Stimulated activated naive CD8-positive, alpha-beta T cell treated with anti-CD3 and anti-CD28 coated beads, Interleukin-15, Interleukin-2, amounts not matched to agents 100 U/mL and 50 U/mL, for 24 hours (primary cell): ENCODE measurements at regions not wholly inside any gene's neighbourhood (a gene's known extent, or its start where the extent isn't known, plus 50 kb on each side); places are given as distances from the start of the nearest gene placed in this dataset.

Experiments used
- ATAC-seq: fragments of 150-1000 bp; cut with Tn5 transposase; one replicate; pipeline ENCODE4 v1.10.0; 2021
- DNase-seq: peaks from one replicate; pipeline ENCODE4 v3.0.0; 2021

DNA sequence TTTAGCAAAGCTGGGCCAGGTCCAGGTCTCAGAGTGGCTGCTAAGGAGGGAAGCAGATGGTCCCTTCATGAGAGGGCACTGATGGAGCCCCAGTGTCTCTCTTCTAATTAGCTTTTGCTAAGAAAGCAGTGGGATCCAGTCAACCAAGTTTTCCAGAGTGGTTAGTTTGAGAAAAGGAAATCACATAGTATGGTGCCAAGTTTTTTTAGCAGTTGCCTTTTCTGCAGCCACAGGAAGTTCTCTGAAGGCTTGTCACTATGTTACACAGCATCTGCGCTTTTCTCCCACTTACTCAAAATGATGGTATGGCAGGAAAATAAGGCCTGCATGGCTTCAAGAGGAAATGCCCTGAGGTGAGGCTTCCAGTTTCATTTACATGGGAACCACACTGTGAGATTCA lies 331.5 kb upstream of the ZNF462 start:
- DNase-seq (no peak), ATAC-seq (no peak)

DNA sequence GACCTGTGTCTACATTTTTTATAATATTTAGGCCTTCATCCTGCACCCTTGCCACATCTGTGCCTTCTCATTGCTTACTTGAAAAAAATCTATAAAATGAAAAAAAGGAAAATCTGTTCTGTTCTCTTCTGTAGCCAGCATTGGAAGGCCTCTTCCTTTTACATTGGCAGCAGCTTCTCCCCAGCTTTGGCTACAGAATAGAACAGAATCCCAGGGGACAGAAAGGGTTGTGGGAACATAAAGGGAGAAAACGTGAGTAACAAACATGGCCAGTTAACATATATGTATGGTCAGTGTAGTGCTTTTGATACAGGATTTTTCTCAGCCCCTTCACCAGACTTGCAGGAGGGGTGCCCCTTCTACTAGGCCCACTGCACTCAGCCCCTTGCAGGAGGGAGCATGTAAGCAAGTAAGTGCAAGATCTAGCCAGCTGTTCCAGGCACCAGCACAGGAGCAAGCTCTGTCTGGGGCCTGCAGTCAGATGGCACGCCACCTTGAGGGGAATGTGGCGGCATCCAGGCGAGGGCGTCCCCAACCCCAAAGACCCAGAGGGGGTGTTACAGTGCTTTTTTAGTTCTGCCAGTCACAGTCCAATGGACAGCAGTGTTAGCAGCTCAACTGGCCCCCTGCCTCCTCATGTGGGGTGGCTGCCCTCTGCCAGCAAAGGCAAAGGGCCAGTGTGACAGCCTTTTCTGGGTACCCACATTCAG lies 330.5 kb upstream of the ZNF462 start:
- ATAC-seq (no peak), DNase-seq (no peak)

DNA sequence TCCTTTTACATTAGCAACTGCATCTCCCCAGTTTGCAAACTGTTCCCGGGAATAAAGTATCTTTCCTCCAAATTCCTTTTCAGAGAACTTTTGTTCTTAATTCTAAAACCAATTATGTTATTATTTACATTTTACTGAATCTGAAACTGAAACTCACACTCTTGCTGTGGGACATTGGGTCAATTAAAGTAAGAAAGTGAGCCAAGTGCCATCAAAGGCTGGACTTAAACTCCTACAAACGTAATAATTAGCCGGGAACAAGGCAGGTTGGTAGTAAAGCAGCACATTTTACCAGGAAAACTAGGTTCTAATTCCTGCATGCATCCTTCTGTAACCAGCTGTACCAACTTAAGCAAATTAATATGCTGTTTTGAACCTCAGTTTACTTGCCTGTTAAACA lies 328.2 kb upstream of the ZNF462 start:
- ATAC-seq: no peak
- DNase-seq: no peak

DNA sequence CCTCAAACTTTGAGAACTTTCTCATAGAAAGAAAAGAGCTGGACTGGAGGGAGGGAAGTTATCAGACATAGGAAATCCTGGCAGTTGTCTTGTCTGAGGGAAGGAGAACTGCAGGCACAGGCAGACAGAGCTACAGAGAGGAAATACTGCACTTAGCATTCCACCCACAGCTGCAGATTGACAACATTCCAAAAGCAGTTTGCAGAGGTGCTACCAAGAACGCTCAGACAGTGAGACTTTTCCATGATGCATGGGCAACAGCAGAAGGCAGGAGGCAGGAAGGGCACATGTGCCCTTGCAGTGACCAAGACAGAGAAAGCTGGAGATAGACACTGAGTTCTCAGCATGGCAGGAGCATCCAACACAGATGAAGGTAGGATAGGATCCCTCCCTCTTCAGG lies 327.5 kb upstream of the ZNF462 start:
- DNase-seq: no peak
- ATAC-seq: no peak

DNA sequence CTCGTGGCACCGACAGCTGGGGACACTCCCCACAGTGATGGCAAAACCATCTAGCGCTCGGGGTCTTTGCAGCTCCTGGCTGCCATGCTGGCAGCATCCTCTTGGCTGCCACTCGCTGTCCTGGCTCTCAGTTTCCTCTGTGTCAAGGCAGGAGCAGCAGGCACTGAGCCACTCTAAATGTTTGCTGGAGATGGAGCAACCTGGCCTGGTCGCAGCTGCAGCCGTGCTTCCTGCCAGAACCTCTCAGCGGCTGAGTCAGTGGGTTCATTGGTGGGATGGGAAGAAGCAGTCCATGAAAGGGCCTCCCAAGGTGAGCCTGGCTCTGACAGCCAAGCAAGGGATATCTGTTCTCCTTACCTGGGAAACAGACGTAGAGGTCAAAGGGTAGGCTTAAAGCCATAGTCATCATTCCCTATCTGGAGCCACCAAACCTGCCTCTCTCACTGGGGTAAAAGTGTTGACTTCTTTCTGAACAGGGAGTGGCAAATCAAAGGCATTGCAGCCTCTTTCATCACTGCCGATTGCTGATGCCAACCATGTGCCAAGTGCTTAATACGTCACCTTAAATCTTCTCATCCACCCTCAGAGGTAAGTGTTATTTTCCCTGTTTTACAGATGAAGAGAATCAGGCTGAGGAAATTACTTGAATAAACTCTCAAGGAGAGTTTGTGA lies 304.8 kb upstream of the ZNF462 start:
- no peak for DNase-seq
- no peak for ATAC-seq

DNA sequence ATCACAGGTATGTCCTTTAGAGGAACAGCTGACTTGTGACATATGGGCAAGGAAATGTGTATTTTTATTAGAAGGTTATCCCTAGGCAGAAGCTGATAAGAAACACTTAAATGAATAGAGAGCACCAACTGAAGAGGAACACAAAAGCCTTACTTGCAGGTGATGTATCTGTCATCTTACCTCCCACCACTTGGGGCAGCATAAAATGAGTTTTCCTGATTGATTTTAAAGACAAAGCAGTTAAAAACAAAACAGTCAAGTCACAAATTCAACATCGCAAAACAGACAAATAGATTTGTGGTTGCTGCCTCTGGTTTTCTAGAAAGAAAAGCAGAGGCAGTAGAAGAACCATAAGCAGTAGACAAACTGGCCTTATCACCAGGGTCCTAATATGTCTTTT lies 302.4 kb upstream of the ZNF462 start:
- DNase-seq (no peak), ATAC-seq (no peak)

DNA sequence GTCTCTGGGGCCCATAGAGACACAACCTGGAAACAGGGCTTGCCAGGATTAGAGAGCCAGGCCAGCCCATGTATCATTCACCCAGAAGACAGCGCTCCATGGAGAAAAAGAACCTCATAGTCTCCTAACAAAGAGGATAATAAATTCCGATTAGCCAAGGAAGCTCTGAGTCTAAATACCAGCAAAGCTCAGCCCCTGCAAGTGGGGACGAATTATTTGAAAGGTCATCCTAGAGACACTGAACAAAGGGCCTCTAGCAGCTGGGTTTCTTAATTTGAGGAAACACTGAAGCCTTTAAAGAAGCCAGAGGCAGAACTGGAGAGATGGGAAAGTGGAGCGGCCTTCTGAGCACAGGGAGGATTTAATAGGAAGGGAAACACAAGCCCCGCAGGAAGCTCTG lies 287.1 kb upstream of the ZNF462 start:
- ATAC-seq (no peak), DNase-seq (no peak)

DNA sequence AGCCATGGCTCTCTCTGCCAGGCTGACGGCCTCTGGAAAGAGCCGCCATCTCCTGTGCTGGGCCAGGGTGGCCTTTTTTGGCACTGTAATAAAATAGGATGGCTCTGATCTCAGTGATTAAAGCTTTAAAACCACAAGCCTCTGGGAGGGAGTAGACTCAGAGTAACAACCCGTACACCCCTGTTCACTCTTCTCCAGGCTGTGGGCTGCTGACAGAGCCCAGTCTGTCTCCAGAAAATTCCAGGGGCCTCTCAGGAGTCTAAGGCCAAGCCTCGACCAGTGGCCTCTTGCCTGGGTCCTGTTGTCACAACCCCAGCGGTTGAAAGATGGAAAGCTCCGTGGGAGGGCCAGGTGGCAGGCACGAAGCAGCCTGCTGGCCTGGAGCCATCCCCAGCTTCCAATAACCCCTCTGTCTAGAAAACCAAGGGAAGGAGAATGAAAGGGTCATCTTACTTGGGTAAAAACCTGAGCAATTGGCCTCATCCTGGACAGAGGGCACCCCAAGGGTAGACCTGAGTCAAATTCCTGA lies 286.7 kb upstream of the ZNF462 start:
- ATAC-seq (no peak), DNase-seq (no peak)

DNA sequence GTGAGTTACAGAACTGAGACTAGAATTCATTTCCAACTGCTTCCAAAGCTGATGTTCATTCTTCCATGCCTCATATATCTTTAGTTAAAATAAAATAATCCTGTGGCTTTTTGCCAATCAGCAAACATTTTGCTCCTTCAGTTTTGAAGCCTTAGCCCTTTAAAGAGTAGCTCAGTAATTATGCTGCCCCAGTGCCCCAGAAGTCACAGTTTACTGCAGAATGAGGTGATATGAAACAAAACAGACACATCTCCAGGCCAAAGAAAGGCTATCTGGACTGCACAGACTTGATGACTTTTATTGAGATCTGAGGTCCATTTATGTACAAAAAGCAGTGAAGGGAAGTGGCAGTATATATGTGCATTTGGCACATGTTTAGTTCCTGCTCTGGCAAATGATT lies 285.8 kb upstream of the ZNF462 start:
- no peak for DNase-seq
- no peak for ATAC-seq

DNA sequence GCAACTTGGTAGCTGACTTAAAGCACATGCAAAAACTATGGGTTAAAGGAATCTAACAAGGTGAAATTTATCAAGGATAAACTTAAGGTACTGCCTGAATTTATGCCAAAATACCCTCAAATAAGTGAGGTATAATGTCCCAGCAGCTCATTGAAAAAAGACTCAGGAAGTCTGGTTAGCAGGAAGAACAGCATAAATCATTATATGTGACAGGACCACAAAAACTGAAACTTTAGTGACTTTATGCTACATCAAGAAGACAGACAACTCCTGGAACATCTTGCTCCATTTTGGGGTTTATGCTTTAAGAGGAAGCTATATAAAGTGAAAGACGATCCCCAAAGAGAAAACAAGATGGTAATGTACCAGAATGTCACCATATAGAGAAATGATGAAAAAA lies 282.4 kb upstream of the ZNF462 start:
- ATAC-seq (no peak), DNase-seq (no peak)

DNA sequence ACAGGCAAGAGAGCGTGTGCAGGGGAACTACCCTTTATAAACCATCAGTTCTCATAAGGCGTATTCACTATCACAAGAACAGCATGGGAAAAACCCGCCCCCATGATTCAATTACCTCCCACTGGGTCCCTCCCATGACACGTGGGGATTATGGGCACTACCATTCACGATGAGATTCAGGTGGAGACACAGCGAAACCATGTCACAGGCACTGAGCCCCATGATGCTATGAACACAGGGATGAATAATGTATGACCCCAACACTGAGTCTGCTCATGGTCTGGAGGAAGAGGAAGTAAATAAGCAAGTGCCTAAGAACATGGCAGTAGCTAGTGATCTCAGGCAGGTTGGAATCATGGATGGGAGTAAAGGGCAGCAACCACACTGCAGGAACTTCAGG lies 281.0 kb upstream of the ZNF462 start:
- no peak for DNase-seq
- ATAC-seq: no peak

DNA sequence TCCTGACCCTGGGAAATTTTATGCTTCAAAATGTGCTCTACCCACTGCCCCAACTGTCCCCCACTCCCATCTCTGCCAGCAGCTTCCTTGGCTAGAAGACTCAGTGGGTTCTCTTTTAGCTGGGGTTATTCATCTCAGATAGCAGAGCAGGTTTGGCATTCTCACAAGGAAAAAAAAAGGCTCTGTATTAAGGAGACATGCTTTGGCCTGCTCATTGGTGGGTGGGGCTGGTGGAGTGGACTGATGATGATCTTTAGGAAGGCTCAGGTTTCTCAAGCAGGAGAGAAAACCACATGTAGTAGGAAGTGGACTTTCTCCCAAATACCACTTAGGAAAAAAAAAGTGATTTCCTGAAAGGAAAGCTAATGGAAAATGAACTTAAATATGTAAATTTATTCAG lies 279.2 kb upstream of the ZNF462 start:
- no peak for ATAC-seq
- no peak for DNase-seq

DNA sequence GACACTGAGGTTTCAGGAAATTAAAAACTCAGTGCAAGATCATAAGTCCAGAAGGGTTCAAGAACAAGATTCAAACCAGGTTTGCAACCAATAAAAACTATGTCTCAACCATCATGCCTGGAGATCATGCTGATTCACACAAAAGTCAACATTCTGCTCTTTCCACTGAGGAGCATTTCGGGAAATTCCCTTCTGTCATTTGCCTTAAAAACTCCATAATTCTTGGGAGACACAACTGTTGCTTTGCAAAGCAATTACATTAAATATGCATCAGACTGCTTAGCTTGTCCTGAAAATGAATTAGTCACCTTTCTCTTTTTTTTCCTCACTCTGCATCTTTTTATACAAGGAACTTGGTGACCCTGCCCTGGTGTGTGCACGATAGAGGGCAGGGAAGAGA lies 275.9 kb upstream of the ZNF462 start:
- DNase-seq (no peak), ATAC-seq (no peak)

DNA sequence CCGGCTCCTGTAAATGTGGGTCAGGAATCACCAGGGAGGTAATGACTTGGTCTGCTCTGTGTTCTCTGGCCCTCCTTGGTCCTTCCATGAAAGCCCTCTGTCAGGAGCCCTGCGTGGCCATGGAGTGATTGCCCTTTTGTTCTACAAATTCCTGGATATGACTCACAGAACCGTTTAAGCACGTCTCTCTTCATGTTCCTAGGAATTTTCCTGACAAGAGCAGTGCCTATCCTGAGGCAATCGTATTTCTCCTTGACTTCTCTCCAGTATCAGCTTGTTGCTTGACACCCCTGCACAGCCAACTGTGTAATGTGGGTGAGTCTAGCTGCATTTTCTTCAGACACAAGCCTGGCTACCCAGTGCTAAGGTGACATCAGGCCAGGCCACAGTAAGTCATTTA lies 274.3 kb upstream of the ZNF462 start:
- DNase-seq (no peak), ATAC-seq (no peak)

DNA sequence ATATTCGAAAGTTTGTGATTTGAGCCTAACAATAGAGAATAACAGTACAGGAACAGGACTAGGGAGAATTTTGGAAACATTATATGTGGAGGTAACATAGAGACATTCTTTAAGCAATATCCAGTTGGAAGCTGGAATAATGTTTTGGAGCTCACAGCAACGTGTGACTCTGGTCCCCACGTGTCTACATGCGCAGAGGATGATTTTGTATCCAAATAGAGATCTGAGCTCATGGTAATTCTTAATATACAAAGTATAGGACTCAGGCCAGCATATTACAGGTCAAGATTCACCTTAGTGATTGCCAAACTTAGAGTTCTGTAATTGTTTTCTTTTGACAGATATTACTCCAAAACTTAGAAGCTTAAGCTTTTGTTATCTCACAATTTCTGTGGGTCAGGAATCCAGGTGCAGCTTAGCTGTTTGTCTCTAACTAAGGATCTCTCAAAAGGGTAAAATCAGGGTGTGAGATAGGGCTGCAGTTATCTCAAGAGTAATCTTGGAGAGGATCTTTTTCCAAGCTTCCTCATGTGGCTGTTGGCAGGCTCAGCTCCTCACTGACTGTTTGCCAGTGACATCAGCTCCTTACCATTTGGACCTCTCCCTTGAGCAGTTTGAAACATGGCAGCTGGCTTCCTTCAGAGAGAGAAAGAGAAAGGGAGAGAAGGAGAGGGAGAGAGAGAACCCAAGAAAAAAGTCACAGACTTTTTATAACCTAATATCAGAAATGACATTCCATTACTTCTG lies 272.0 kb upstream of the ZNF462 start:
- ATAC-seq (no peak), DNase-seq (no peak)

DNA sequence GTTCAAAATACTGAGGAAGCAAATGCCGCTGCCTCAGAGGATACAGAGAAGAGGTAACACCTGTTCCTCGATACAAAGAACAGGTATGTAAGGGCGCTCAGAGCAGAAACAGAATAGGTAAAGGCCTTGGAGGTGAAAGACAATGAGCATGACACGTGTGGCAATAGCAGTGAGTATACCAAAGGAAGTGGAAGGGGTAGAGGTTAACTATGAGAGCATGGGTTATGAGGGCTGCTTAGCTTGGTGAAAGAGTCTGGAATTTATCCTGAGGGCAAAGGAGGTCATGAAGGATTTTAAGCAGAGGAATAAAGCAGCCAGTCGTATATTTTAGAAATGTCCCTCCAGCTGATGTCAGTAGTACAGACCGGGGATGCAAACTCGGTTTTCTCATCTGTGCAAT lies 269.8 kb upstream of the ZNF462 start:
- ATAC-seq (no peak), DNase-seq (no peak)

DNA sequence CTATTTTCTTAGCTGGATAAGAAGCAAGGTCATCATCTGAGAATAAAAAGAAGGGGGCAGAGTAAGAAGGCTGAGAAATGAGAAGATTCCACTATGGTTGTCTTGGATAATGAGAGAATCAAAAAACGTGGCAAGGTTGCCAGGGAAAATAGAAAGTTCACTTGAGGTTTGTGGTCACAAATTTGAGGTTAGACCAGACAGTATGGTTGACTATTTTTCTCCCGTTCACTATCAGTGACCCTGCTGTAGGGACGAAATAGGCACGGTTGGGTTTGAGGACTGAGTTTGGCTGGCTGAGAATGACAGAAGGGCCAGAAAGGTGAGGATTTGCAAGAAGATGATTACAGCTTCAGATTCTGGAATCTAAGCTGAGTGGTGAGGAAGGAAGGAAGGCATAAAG lies 266.0 kb upstream of the ZNF462 start:
- DNase-seq (no peak), ATAC-seq (no peak)

DNA sequence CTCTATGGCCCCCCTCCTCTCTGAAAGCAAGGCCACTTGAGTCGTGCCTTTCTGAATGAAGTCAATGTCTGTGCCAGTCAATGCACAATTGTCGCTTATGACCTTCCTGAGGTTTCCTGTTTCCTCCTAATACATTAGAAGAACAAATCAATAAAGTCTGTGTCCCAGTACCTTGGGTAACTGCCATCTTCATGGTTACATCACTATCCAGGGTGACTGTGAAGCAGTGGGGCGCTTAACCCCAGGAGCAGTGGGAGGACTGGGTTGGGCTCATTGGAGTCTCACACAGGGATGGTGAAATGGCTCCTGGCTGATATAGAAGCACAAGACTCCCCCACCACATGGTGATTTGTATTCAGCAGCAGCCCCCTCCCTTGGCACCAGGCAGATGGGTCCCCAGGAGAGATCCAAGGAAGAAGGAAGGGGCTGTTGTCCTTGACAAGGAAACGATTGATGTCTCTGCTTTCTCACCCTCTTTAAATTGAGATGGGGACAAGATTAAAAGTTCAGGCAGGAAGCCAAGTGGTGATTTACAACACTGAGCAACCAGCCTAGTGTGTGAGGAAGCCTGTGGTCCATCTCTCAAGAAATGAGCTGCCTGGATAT lies 261.9 kb upstream of the ZNF462 start:
- ATAC-seq (no peak), DNase-seq (no peak)

DNA sequence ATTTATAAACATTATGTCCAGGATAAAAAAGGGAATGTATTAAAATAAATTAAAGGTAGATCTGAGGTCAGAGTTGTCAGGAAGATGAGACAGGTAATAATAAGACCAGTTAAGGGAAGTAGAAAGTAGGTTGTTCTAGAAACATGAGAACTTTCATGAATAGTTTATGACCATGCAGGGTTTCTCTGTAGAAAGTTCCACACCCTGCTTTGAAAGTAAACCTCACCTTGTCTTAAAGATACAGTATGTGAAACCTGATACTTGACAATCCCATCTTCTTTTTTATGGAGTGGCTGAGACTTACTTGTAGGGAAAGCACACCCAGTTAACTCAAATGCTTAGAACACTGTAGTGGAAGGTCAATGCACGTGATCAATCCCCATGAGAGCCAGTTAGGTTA lies 260.6 kb upstream of the ZNF462 start:
- DNase-seq (no peak), ATAC-seq (no peak)

DNA sequence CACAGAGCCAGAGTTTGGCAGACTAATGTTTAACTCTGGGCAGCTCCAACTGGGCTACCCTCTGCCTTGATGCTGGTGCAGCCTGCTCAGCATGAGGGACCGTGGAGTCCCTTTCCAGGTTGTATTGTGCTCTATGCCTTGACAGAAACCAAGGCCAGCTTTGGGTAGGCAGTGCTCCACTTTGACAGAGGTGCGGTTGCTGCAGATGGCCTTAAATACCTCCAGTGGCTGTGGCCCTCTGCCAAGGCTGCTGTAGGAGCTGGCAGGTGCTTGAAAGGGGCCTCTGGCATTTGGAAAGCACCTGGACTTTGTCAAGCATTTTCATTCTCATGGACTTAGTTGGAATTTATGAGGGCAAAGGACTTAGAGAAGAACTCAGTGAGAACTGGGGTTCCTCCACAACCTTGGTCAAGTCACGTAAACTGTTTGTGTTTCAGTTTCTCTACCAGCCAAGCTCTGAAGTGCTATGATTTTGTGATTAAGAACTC lies 249.7 kb upstream of the ZNF462 start:
- ATAC-seq (no peak), DNase-seq (no peak)

DNA sequence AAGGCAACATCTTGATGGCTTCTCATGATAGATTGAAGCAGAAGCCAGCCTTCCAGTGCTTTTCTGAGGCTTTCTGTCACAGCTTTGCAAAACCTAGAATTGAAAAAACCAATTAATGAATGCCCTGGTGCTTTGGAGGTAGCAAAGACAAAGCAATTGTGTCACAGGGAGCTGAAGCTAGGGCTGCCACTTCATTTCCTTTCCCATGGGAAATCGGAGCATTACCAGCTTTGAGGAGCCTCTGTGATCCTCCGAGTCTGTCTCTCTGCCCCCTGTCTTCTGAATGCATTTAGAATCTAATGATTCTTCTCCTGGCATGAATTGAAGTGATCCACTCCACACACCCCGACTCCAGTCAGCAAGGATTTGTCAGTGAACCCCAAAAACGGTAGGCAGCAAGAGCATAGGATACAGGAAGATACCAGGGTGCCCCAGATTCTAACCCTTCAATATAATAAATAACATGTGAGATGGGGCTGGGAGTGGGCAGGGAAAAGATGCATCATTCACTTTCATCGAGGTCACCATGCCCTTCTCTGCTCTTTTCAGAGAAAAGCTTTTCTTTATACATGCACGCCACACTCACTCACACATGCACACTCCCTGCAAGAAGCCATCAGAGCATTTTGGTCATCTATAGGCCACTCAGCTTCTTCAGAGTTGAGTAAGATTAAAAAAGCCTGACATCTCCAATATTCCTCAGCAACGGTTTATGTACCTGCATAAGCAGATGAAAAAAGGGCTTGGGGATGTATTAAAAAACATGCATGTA lies 247.7 kb upstream of the ZNF462 start:
- ATAC-seq (no peak), DNase-seq (no peak)

DNA sequence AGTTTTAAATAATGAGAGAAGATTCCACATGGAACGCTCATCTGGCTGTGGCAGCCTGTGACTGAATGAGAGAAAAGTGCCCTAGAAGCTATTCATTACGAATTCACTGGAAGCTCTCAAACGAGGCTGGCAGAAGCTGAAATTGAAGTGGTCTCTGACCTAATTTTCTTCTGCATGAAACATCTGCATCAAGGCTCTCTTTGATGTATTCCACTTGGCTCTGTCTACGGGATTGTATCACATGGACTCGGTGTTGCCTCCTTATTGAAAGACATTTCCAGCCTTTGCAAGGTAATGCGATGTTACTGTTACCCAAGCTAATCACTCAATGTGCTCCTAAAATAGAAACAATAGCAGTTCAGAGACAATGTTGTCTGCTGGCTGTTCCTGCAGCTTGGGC lies 246.9 kb upstream of the ZNF462 start:
- DNase-seq: no peak
- no peak for ATAC-seq
